ENCODE measurements at regions not wholly inside any gene's neighbourhood (a gene's known extent, or its start where the extent isn't known, plus 50 kb on each side); places are given as distances from the start of the nearest gene placed in this dataset.

DNA sequence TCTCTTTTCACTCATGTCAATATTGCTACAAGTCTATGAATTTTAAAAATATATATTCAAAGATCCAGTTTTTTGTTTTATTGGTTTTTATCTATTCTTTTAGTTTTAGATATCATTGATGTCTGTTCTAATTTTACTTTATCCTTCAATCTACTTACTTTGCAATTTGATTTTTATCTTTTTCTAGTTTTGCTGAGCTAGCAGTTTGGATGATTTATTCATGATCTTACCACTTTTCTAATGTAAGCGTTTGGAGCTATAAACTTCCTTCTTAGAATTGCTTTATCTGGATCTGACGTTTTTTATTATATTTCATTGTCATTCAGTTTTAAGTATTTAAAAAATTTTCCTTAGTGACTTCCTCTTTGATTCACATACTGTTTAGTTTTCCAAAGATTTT, 664.5 kb upstream of the VSTM2A start:
- Histone ChIP-seq H3F3A (ENCODE audit: insufficient read depth, low read length) (no peaks in the 10 kb centered on the region), H3K27ac (ENCODE audit: low read length) (no peak overlapping the region), H2AFZ (ENCODE audit: low read length) (no peak overlapping the region), H3K36me3 (replicated peaks; ENCODE audit: insufficient read depth, low read length) (no peaks in the 10 kb centered on the region), H3K9ac (ENCODE audit: low read length) (no peak overlapping the region), H3K79me2 (ENCODE audit: low read length) (no peaks in the 10 kb centered on the region), H3K27me3 (replicated peaks; ENCODE audit: insufficient read depth, low read length) (no peaks in the 10 kb centered on the region), H3K9me3 (replicated peaks; ENCODE audit: insufficient read depth, low read length) (no peaks in the 10 kb centered on the region), H4K20me1 (ENCODE audit: insufficient read depth, low read length) (no peaks in the 10 kb centered on the region), H3K4me2 (ENCODE audit: low read depth, low read length) (no peak overlapping the region), H3K4me3 (ENCODE audit: low read length) (no peak overlapping the region), H3K9me2 (replicated peaks; ENCODE audit: insufficient read depth, low read length) (no peaks in the 10 kb centered on the region), H3K4me1 (ENCODE audit: low read length) (no peaks in the 10 kb centered on the region)
- TF ChIP-seq, protein P1, sequence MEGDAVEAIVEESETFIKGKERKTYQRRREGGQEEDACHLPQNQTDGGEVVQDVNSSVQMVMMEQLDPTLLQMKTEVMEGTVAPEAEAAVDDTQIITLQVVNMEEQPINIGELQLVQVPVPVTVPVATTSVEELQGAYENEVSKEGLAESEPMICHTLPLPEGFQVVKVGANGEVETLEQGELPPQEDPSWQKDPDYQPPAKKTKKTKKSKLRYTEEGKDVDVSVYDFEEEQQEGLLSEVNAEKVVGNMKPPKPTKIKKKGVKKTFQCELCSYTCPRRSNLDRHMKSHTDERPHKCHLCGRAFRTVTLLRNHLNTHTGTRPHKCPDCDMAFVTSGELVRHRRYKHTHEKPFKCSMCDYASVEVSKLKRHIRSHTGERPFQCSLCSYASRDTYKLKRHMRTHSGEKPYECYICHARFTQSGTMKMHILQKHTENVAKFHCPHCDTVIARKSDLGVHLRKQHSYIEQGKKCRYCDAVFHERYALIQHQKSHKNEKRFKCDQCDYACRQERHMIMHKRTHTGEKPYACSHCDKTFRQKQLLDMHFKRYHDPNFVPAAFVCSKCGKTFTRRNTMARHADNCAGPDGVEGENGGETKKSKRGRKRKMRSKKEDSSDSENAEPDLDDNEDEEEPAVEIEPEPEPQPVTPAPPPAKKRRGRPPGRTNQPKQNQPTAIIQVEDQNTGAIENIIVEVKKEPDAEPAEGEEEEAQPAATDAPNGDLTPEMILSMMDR (IDR thresholded peaks at IDR 0.05; ENCODE audit: low read length): no peak
- TF ChIP-seq EZH2phosphoT487 (IDR thresholded peaks at IDR 0.05; ENCODE audit: low read length) (no peak), EZH2 (optimal IDR thresholded peaks at IDR 0.05; ENCODE audit: low read depth, low read length) (no peak)
- no peak for DNase-seq

DNA sequence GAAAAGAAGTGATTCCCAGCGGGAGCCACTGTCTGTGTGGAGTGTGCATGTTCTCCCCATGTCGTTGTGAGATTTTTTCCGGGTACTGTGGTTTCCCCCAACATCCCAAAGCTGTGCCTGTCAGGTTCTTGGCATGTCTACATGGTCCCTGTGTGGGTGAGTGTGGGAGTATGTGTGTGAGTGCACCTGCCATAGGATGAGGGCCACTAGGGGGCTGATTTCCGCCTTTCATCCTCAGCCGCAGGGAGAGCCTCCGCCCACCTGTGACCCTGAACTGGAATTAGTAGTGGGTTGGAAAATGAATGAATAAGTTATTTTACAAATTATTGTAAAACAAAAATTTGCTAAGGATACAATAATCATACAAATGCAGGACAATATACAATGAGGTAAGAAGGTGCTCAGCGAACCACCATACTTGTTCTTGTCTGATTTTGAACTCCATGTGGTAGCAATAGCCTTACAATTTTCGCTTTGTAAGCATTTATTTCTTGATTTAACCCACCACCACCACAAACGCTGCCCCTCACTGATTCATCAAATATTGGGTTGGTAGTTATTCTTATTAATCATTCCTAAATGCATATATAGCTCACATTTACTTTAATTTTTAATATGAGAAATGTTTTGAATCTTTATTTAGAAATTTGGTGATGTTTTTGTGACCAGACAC, 641.2 kb upstream of the VSTM2A start:
- no peaks in the 10 kb centered on the region for H4K20me1 ChIP-seq (ENCODE audit: insufficient read depth, low read length)
- no peaks in the 10 kb centered on the region for H3K36me3 ChIP-seq (replicated peaks; ENCODE audit: insufficient read depth, low read length)
- H3F3A ChIP-seq (ENCODE audit: insufficient read depth, low read length): no peaks in the 10 kb centered on the region
- H3K9ac ChIP-seq (ENCODE audit: low read length): no peak overlapping the region
- DNase-seq: no peak
- H3K9me3 ChIP-seq (replicated peaks; ENCODE audit: insufficient read depth, low read length): no peaks in the 10 kb centered on the region
- no peak overlapping the region for H3K27ac ChIP-seq (ENCODE audit: low read length)
- no peaks in the 10 kb centered on the region for H3K4me1 ChIP-seq (ENCODE audit: low read length)
- H3K4me2 ChIP-seq (ENCODE audit: low read depth, low read length): no peak overlapping the region
- H3K4me3 ChIP-seq (ENCODE audit: low read length): no peak overlapping the region
- no peaks in the 10 kb centered on the region for H3K79me2 ChIP-seq (ENCODE audit: low read length)
- no peak for TF ChIP-seq EZH2phosphoT487 (IDR thresholded peaks at IDR 0.05; ENCODE audit: low read length)
- TF ChIP-seq EZH2 (optimal IDR thresholded peaks at IDR 0.05; ENCODE audit: low read depth, low read length): no peak
- TF ChIP-seq, protein P1 (IDR thresholded peaks at IDR 0.05; ENCODE audit: low read length): no peak
- no peak overlapping the region for H2AFZ ChIP-seq (ENCODE audit: low read length)
- H3K9me2 ChIP-seq (replicated peaks; ENCODE audit: insufficient read depth, low read length): no peaks in the 10 kb centered on the region
- H3K27me3 ChIP-seq (replicated peaks; ENCODE audit: insufficient read depth, low read length): no peaks in the 10 kb centered on the region

DNA sequence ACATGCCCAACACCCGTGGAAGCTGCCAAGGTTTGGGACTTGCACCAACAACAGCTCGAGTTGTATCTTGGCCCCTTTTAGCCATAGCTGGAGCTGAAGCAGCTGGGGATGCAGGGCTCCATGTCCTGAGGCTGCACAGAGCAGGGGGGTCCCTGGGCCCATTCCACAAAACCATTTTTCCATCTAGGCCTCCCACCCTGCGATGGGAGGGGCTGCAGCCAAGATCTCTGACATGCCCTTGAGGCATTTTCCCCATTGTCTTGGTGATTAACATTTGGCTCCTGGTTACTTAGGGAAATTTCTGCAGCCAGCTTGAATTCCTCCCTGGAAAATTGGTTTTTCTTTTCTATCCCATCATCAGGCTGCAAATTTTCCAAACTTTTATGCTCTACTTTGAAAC, 637.8 kb upstream of the VSTM2A start:
- H3K9me3 ChIP-seq (replicated peaks; ENCODE audit: insufficient read depth, low read length): no peaks in the 10 kb centered on the region
- H3K9ac ChIP-seq (ENCODE audit: low read length): no peak overlapping the region
- TF ChIP-seq EZH2phosphoT487 (IDR thresholded peaks at IDR 0.05; ENCODE audit: low read length) (no peak), EZH2 (optimal IDR thresholded peaks at IDR 0.05; ENCODE audit: low read depth, low read length) (no peak)
- TF ChIP-seq, protein P1 (IDR thresholded peaks at IDR 0.05; ENCODE audit: low read length): no peak
- H3K4me2 ChIP-seq (ENCODE audit: low read depth, low read length): no peak overlapping the region
- H3K27ac ChIP-seq (ENCODE audit: low read length): no peak overlapping the region
- H3K27me3 ChIP-seq (replicated peaks; ENCODE audit: insufficient read depth, low read length): no peaks in the 10 kb centered on the region
- no peaks in the 10 kb centered on the region for H3K36me3 ChIP-seq (replicated peaks; ENCODE audit: insufficient read depth, low read length)
- no peaks in the 10 kb centered on the region for H3K79me2 ChIP-seq (ENCODE audit: low read length)
- no peak for DNase-seq
- no peak overlapping the region for H3K4me3 ChIP-seq (ENCODE audit: low read length)
- no peaks in the 10 kb centered on the region for H4K20me1 ChIP-seq (ENCODE audit: insufficient read depth, low read length)
- H3F3A ChIP-seq (ENCODE audit: insufficient read depth, low read length): no peaks in the 10 kb centered on the region
- H3K4me1 ChIP-seq (ENCODE audit: low read length): no peaks in the 10 kb centered on the region
- no peak overlapping the region for H2AFZ ChIP-seq (ENCODE audit: low read length)
- H3K9me2 ChIP-seq (replicated peaks; ENCODE audit: insufficient read depth, low read length): no peaks in the 10 kb centered on the region

Data from MM.1S (cell line).